ENCODE measurements at regions not wholly inside any gene's neighbourhood (a gene's known extent, or its start where the extent isn't known, plus 50 kb on each side); places are given as distances from the start of the nearest gene placed in this dataset.

DNA sequence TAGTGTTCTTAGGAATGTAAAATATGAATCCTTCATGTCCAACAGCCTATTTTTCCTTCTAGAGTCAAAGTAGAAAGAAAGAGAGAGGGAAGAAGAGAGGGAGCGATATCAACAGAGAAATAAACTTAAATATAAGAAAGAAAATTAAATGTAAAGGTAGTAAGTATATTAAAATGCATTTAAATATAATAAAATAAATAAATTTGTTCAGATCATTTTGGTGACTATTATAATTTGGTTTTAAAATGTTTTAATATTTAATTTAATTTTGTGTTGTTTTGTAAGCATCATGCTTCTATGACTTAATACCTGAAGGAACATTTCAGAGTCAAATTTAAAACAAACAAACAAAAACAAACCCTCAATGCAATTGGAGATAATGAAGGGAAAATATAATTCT lies 405.2 kb upstream of the IRX1 start:
- Mint-ChIP-seq H3K9me3 (ENCODE audit: insufficient read depth) (no peaks in the 10 kb centered on the region), H3K27ac (no peak overlapping the region), H3K4me1 (no peaks in the 10 kb centered on the region), H3K27me3 (no peaks in the 10 kb centered on the region), H3K4me3 (no peak overlapping the region)
- Histone ChIP-seq H3K9ac (ENCODE audit: low read length) (no peak overlapping the region), H3K79me2 (ENCODE audit: control insufficient read depth, insufficient read depth, low read length) (no peaks in the 10 kb centered on the region), H3K4me3 (ENCODE audit: control extremely low read depth in 1 of 5, extremely low read depth in 1 of 5, insufficient read depth in 1 of 5, low read depth in 2 of 5, low read length in 4 of 5) (no peak overlapping the region), H3K27ac (ENCODE audit: low read length in 2 of 2) (no peak overlapping the region), H3K4me1 (ENCODE audit: control insufficient read depth in 2 of 2, insufficient read depth in 2 of 2, low read length in 2 of 2) (no peaks in the 10 kb centered on the region), H3K9me3 (ENCODE audit: control extremely low read depth in 1 of 3, control insufficient read depth in 2 of 3, insufficient read depth in 1 of 3, low read length in 2 of 3) (peaks cover 0 to 22% (median 0%) of the 10 kb centered on the region in 3 donors), H3K36me3 (replicated peaks in 1 of 2; ENCODE audit: control extremely low read depth in 1 of 2, control insufficient read depth in 1 of 2, extremely low read depth in 1 of 2, insufficient read depth in 2 of 2, low read length in 1 of 2) (no peaks in the 10 kb centered on the region), H3K4me2 (replicated peaks; ENCODE audit: low read depth, low read length, poor library complexity, severe bottlenecking) (no peak overlapping the region), H3K27me3 (replicated peaks in 1 of 4; ENCODE audit: control extremely low read depth in 1 of 4, control insufficient read depth in 3 of 4, insufficient read depth in 4 of 4, low read length in 3 of 4) (no peaks in the 10 kb centered on the region), H2AFZ (ENCODE audit: insufficient read depth, low read depth, low read length, poor library complexity, severe bottlenecking) (no peak overlapping the region), H4K20me1 (ENCODE audit: control insufficient read depth, insufficient read depth, low read length, poor library complexity, severe bottlenecking) (no peaks in the 10 kb centered on the region)
- TF ChIP-seq, protein P1, sequence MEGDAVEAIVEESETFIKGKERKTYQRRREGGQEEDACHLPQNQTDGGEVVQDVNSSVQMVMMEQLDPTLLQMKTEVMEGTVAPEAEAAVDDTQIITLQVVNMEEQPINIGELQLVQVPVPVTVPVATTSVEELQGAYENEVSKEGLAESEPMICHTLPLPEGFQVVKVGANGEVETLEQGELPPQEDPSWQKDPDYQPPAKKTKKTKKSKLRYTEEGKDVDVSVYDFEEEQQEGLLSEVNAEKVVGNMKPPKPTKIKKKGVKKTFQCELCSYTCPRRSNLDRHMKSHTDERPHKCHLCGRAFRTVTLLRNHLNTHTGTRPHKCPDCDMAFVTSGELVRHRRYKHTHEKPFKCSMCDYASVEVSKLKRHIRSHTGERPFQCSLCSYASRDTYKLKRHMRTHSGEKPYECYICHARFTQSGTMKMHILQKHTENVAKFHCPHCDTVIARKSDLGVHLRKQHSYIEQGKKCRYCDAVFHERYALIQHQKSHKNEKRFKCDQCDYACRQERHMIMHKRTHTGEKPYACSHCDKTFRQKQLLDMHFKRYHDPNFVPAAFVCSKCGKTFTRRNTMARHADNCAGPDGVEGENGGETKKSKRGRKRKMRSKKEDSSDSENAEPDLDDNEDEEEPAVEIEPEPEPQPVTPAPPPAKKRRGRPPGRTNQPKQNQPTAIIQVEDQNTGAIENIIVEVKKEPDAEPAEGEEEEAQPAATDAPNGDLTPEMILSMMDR (IDR thresholded peaks at IDR 0.05), result no peak
- no peak for TF ChIP-seq EZH2 (IDR thresholded peaks at IDR 0.05; ENCODE audit: borderline replicate concordance, insufficient read depth, low read depth, low read length, poor library complexity, severe bottlenecking)
- ATAC-seq (ENCODE audit: low read depth), result no peak
- no peak for DNase-seq
- WGBS (ENCODE audit: insufficient coverage), result no CpG with 5 or more reads among the region's 1 CpG
- intact Hi-C loops (cut with micrococcal nuclease), result no loop called here
- ChIA-PET POLR2A (no interaction called here), CTCF (no interaction called here)

DNA sequence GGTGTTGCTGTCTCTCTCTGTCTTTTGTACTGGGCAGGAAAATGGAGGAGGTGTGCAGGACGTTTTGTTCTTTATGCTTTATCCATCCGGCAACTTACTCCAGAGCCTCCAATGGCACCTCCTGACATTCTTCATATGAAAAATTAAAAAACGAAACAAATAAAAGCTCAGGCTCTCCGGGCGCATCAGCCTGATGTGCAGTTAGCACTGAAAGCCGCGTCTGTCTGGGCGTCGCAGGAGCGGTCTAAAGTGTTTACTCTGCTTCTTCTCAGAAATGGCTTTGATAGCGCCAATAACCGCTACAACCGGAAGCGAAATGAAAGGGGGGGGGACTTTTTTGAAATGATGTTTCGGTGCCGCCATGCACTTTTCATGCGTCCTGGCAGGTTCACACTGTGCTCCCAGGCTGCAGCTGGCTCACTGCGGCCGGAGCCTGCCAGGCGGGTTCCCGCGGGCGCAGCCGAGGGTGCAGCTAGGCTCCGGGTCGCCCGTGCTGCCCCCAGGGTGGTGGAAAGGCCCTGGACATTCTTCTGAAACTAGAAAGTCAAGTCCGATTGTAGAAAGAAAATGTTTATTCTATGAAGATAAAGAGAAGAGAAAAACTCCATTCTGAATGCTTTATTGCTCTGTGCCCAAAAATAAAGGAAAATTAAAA lies 407.7 kb upstream of the IRX1 start:
- intact Hi-C loops (cut with micrococcal nuclease), result no loop called here
- 90% methylated on average over 18 of the region's 28 CpGs for WGBS (ENCODE audit: insufficient coverage)
- H3K27me3 Mint-ChIP-seq, result no peaks in the 10 kb centered on the region
- Histone ChIP-seq H3K27ac (ENCODE audit: low read length in 2 of 2) (no peak overlapping the region), H3K36me3 (replicated peaks in 1 of 2; ENCODE audit: control extremely low read depth in 1 of 2, control insufficient read depth in 1 of 2, extremely low read depth in 1 of 2, insufficient read depth in 2 of 2, low read length in 1 of 2) (no peaks in the 10 kb centered on the region), H3K27me3 (replicated peaks in 1 of 4; ENCODE audit: control extremely low read depth in 1 of 4, control insufficient read depth in 3 of 4, insufficient read depth in 4 of 4, low read length in 3 of 4) (no peaks in the 10 kb centered on the region), H2AFZ (ENCODE audit: insufficient read depth, low read depth, low read length, poor library complexity, severe bottlenecking) (no peak overlapping the region), H4K20me1 (ENCODE audit: control insufficient read depth, insufficient read depth, low read length, poor library complexity, severe bottlenecking) (no peaks in the 10 kb centered on the region), H3K4me2 (replicated peaks; ENCODE audit: low read depth, low read length, poor library complexity, severe bottlenecking) (no peak overlapping the region), H3K9me3 (ENCODE audit: control extremely low read depth in 1 of 3, control insufficient read depth in 2 of 3, insufficient read depth in 1 of 3, low read length in 2 of 3) (peaks cover 0 to 17% (median 0%) of the 10 kb centered on the region in 3 donors), H3K79me2 (ENCODE audit: control insufficient read depth, insufficient read depth, low read length) (no peaks in the 10 kb centered on the region), H3K4me1 (ENCODE audit: control insufficient read depth in 2 of 2, insufficient read depth in 2 of 2, low read length in 2 of 2) (no peaks in the 10 kb centered on the region), H3K9ac (ENCODE audit: low read length) (no peak overlapping the region), H3K4me3 (ENCODE audit: control extremely low read depth in 1 of 5, extremely low read depth in 1 of 5, insufficient read depth in 1 of 5, low read depth in 2 of 5, low read length in 4 of 5) (no peak overlapping the region)
- POLR2A ChIA-PET, result no interaction called here
- no peak for TF ChIP-seq EZH2 (IDR thresholded peaks at IDR 0.05; ENCODE audit: borderline replicate concordance, insufficient read depth, low read depth, low read length, poor library complexity, severe bottlenecking)
- TF ChIP-seq, protein P1 (IDR thresholded peaks at IDR 0.05), result no peak
- H3K4me3 Mint-ChIP-seq, result no peak overlapping the region
- no peaks in the 10 kb centered on the region for H3K9me3 Mint-ChIP-seq (ENCODE audit: insufficient read depth)
- H3K27ac Mint-ChIP-seq, result no peak overlapping the region
- ATAC-seq (ENCODE audit: low read depth) (no peak), DNase-seq (no peak)
- CTCF ChIA-PET, result no interaction called here
- H3K4me1 Mint-ChIP-seq, result no peaks in the 10 kb centered on the region
